HCT116 (cell line): ENCODE measurements at regions not wholly inside any gene's neighbourhood (a gene's known extent, or its start where the extent isn't known, plus 50 kb on each side); places are given as distances from the start of the nearest gene placed in this dataset.

ENCODE experiments used
- EGR1 ChIP-seq: IDR thresholded peaks from 2 replicates; pipeline ENCODE4 v1.6.1; 2012; ENCODE audit warnings: low read depth
- EZH2phosphoT487 ChIP-seq: fragments of 200-600 bp; IDR thresholded peaks from 2 replicates; pipeline ENCODE4 v1.6.1; 2018; ENCODE audit warnings: antibody characterized with exemption, borderline replicate concordance
- POLR2A ChIP-seq: IDR thresholded peaks from 2 replicates; pipeline ENCODE4 v1.7.0; 2011; ENCODE audit warnings: borderline replicate concordance; ENCODE audit not compliant: insufficient read depth, insufficient read length; ENCODE audit errors: extremely low read depth
- POLR2AphosphoS5 ChIP-seq: IDR thresholded peaks from 2 replicates; pipeline ENCODE4 v1.6.1; 2011; ENCODE audit warnings: mild to moderate bottlenecking, low read depth, low read length, moderate library complexity
- SP1 ChIP-seq: IDR thresholded peaks from 2 replicates; pipeline ENCODE4 v1.6.1; 2012; ENCODE audit warnings: low read depth
- TF ChIP-seq, protein P1 (sequence below), 3 experiments: fragments of 200-600 bp in 1 of 3; sonication (generic) in 1 of 3; IDR thresholded peaks in 2 of 3; conservative IDR thresholded peaks in 1 of 3; 2 replicates each; pipeline ENCODE4 v1.5.1; 2012 to 2017; ENCODE audit warnings: low read depth in 2 of 3, low read length in 2 of 3, antibody characterized with exemption in 1 of 3, borderline replicate concordance in 1 of 3, control low read depth in 1 of 3, mild to moderate bottlenecking in 1 of 3, mixed read lengths in 1 of 3, mixed run types in 1 of 3, moderate library complexity in 1 of 3; ENCODE audit not compliant: insufficient read depth in 1 of 3
- TF ChIP-seq, protein P2 (sequence below): IDR thresholded peaks from 2 replicates; pipeline ENCODE4 v1.6.1; 2011; ENCODE audit warnings: mild to moderate bottlenecking, low read length, moderate library complexity; ENCODE audit not compliant: insufficient replicate concordance; ENCODE audit errors: extremely low read depth
- TF ChIP-seq, protein P3 (sequence below): IDR thresholded peaks from 2 replicates; pipeline ENCODE4 v1.6.1; 2012

DNA sequence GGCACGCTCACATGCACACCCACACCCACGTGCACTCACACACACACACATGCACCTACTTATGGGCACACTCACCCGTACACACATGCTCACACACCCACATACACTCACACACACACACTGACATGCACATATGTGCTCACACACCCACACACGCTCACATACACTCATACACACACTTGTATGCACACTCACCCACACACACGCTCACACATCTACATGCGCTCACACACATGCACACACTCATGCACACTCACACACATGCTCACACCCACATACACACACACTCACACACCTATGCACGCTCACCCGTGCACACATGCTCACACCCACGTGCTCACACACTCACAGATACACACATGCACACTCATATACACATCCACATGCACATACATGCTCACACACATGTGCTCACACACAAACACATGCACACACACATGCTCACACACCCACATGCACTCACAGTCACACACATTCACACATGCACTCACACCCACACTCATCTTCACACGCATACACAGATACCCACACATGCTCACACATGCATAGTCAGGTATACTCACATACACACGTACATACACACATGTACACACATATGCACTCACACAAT is 138.3 kb downstream of the OLFM1 start:
- TF ChIP-seq POLR2AphosphoS5 (no peak), EZH2phosphoT487 (no peak), POLR2A (no peak), SP1 (no peak), EGR1 (no peak)
- TF ChIP-seq, protein P1, sequence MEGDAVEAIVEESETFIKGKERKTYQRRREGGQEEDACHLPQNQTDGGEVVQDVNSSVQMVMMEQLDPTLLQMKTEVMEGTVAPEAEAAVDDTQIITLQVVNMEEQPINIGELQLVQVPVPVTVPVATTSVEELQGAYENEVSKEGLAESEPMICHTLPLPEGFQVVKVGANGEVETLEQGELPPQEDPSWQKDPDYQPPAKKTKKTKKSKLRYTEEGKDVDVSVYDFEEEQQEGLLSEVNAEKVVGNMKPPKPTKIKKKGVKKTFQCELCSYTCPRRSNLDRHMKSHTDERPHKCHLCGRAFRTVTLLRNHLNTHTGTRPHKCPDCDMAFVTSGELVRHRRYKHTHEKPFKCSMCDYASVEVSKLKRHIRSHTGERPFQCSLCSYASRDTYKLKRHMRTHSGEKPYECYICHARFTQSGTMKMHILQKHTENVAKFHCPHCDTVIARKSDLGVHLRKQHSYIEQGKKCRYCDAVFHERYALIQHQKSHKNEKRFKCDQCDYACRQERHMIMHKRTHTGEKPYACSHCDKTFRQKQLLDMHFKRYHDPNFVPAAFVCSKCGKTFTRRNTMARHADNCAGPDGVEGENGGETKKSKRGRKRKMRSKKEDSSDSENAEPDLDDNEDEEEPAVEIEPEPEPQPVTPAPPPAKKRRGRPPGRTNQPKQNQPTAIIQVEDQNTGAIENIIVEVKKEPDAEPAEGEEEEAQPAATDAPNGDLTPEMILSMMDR (IDR thresholded peaks at IDR 0.05 in 2 of 3, conservative IDR thresholded peaks at IDR 0.05 in 1 of 3; ENCODE audit: borderline replicate concordance in 1 of 3, insufficient read depth in 1 of 3, low read depth in 2 of 3, low read length in 2 of 3): no peak
- TF ChIP-seq, protein P2, sequence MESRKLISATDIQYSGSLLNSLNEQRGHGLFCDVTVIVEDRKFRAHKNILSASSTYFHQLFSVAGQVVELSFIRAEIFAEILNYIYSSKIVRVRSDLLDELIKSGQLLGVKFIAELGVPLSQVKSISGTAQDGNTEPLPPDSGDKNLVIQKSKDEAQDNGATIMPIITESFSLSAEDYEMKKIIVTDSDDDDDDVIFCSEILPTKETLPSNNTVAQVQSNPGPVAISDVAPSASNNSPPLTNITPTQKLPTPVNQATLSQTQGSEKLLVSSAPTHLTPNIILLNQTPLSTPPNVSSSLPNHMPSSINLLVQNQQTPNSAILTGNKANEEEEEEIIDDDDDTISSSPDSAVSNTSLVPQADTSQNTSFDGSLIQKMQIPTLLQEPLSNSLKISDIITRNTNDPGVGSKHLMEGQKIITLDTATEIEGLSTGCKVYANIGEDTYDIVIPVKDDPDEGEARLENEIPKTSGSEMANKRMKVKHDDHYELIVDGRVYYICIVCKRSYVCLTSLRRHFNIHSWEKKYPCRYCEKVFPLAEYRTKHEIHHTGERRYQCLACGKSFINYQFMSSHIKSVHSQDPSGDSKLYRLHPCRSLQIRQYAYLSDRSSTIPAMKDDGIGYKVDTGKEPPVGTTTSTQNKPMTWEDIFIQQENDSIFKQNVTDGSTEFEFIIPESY: no peak
- TF ChIP-seq, protein P3, sequence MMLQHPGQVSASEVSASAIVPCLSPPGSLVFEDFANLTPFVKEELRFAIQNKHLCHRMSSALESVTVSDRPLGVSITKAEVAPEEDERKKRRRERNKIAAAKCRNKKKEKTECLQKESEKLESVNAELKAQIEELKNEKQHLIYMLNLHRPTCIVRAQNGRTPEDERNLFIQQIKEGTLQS: no peak
